Fibroblast of lung (primary cell): ENCODE measurements at regions not wholly inside any gene's neighbourhood (a gene's known extent, or its start where the extent isn't known, plus 50 kb on each side); places are given as distances from the start of the nearest gene placed in this dataset.

Experiments used
- DNase-seq, 2 donors: peaks; one replicate each; pipeline versions ENCODE4 v3.0.0 to v3.0.0-alpha.2; 2010; ENCODE audit warnings: low read depth in 2 of 2
- H2AFZ ChIP-seq: 2 replicates; pipeline ENCODE4 v1.5.1; 2012; ENCODE audit warnings: low read length, control low read depth, inconsistent platforms
- H3K27ac ChIP-seq: 2 replicates; pipeline ENCODE4 v1.5.1; 2011; ENCODE audit warnings: low read length, control low read depth; ENCODE audit not compliant: insufficient read depth
- H3K27me3 ChIP-seq: 2 replicates; pipeline ENCODE4 v1.5.1; 2011; ENCODE audit warnings: mild to moderate bottlenecking, low read length; ENCODE audit not compliant: control insufficient read depth, insufficient read depth
- H3K36me3 ChIP-seq: 2 replicates; pipeline ENCODE4 v1.5.1; 2011; ENCODE audit warnings: low read length; ENCODE audit not compliant: control insufficient read depth, insufficient read depth
- H3K4me1 ChIP-seq: 2 replicates; pipeline ENCODE4 v1.5.1; 2011; ENCODE audit warnings: low read length; ENCODE audit not compliant: control insufficient read depth, insufficient read depth; ENCODE audit errors: extremely low read depth
- H3K4me2 ChIP-seq: 2 replicates; pipeline ENCODE4 v1.5.1; 2011; ENCODE audit warnings: low read length, control low read depth; ENCODE audit not compliant: insufficient read depth; ENCODE audit errors: extremely low read depth
- H3K4me3 ChIP-seq, 4 experiments: fragments of 200-600 bp in 1 of 4; sonication (generic) in 1 of 4; replicated peaks in 1 of 4; 2 replicates each; pipeline ENCODE4 v1.5.1; 2011 to 2016; ENCODE audit warnings: low read length in 4 of 4, low read depth in 3 of 4, mild to moderate bottlenecking in 3 of 4, control low read depth in 2 of 4, inconsistent platforms in 1 of 4, mixed read lengths in 1 of 4; ENCODE audit not compliant: insufficient read depth in 1 of 4; ENCODE audit errors: control extremely low read depth in 1 of 4
- H3K79me2 ChIP-seq: 2 replicates; pipeline ENCODE4 v1.5.1; 2012; ENCODE audit warnings: mild to moderate bottlenecking, low read length, inconsistent platforms; ENCODE audit not compliant: control insufficient read depth, insufficient read depth
- H3K9ac ChIP-seq: 2 replicates; pipeline ENCODE4 v1.5.1; 2011; ENCODE audit warnings: mild to moderate bottlenecking, low read length, control low read depth; ENCODE audit not compliant: insufficient read depth
- H3K9me3 ChIP-seq: 2 replicates; pipeline ENCODE4 v1.5.1; 2012; ENCODE audit warnings: low read depth, low read length; ENCODE audit not compliant: control insufficient read depth, insufficient read depth
- H4K20me1 ChIP-seq: 2 replicates; pipeline ENCODE4 v1.5.1; 2011; ENCODE audit warnings: low read length; ENCODE audit not compliant: control insufficient read depth, insufficient read depth; ENCODE audit errors: extremely low read depth
- CTCF ChIP-seq, 2 donors: IDR thresholded peaks in 1 of 2; conservative IDR thresholded peaks in 1 of 2; 1 replicate in 1 of 2; 2 replicates in 1 of 2; pipeline ENCODE4 v1.5.1; 2011 to 2012; ENCODE audit warnings: low read length in 2 of 2, control low read depth in 1 of 2, inconsistent platforms in 1 of 2, low read depth in 1 of 2, mild to moderate bottlenecking in 1 of 2
- EZH2 ChIP-seq: IDR thresholded peaks from 2 replicates; pipeline ENCODE4 v1.5.1; 2012; ENCODE audit warnings: low read length, control low read depth, mild to moderate bottlenecking; ENCODE audit errors: missing control alignments

- no peaks in the 10 kb centered on the region for H3K36me3 ChIP-seq
- H3K4me1 ChIP-seq, result no peaks in the 10 kb centered on the region
- no peak for DNase-seq
- no peaks in the 10 kb centered on the region for H4K20me1 ChIP-seq
- no peak overlapping the region for H3K27ac ChIP-seq
- H3K27me3 ChIP-seq, result no peaks in the 10 kb centered on the region
- no peaks in the 10 kb centered on the region for H3K79me2 ChIP-seq
- no peak overlapping the region for H3K9ac ChIP-seq
- H2AFZ ChIP-seq, result no peak overlapping the region
- H3K9me3 ChIP-seq, result no peaks in the 10 kb centered on the region
- no peak overlapping the region for H3K4me3 ChIP-seq
- no peak overlapping the region for H3K4me2 ChIP-seq
- TF ChIP-seq EZH2 (no peak), CTCF (conservative IDR thresholded peaks at IDR 0.05 in 1 of 2, IDR thresholded peaks at IDR 0.05 in 1 of 2; ENCODE audit: low read depth in 1 of 2, low read length in 2 of 2) (no peak)
Observed at GRCh38 chr19:32053861-32054260, 291.5 kb upstream of the ZNF507 start.

GRCh38 chr19:32058131-32058530 lies 287.3 kb upstream of the ZNF507 start:
- no peaks in the 10 kb centered on the region for H3K4me1 ChIP-seq
- H3K79me2 ChIP-seq, result no peaks in the 10 kb centered on the region
- H3K27ac ChIP-seq, result no peak overlapping the region
- H3K27me3 ChIP-seq, result no peaks in the 10 kb centered on the region
- TF ChIP-seq CTCF (conservative IDR thresholded peaks at IDR 0.05 in 1 of 2, IDR thresholded peaks at IDR 0.05 in 1 of 2; ENCODE audit: low read depth in 1 of 2, low read length in 2 of 2) (no peak), EZH2 (no peak)
- H3K9ac ChIP-seq, result no peak overlapping the region
- DNase-seq, result no peak
- no peaks in the 10 kb centered on the region for H4K20me1 ChIP-seq
- no peak overlapping the region for H3K4me2 ChIP-seq
- no peak overlapping the region for H3K4me3 ChIP-seq
- H3K36me3 ChIP-seq, result no peaks in the 10 kb centered on the region
- no peak overlapping the region for H2AFZ ChIP-seq
- no peaks in the 10 kb centered on the region for H3K9me3 ChIP-seq

GRCh38 chr19:32061315-32061714 lies 284.1 kb upstream of the ZNF507 start:
- DNase-seq, result no peak
- H3K4me2 ChIP-seq, result no peak overlapping the region
- no peaks in the 10 kb centered on the region for H3K36me3 ChIP-seq
- no peaks in the 10 kb centered on the region for H3K27me3 ChIP-seq
- H3K79me2 ChIP-seq, result no peaks in the 10 kb centered on the region
- TF ChIP-seq EZH2 (no peak), CTCF (conservative IDR thresholded peaks at IDR 0.05 in 1 of 2, IDR thresholded peaks at IDR 0.05 in 1 of 2; ENCODE audit: low read depth in 1 of 2, low read length in 2 of 2) (no peak)
- no peaks in the 10 kb centered on the region for H3K4me1 ChIP-seq
- no peak overlapping the region for H3K27ac ChIP-seq
- no peaks in the 10 kb centered on the region for H3K9me3 ChIP-seq
- no peak overlapping the region for H2AFZ ChIP-seq
- H3K9ac ChIP-seq, result no peak overlapping the region
- no peak overlapping the region for H3K4me3 ChIP-seq
- H4K20me1 ChIP-seq, result no peaks in the 10 kb centered on the region
